Trophoblast cell (in vitro differentiated cells and primary cell): ENCODE measurements at regions not wholly inside any gene's neighbourhood (a gene's known extent, or its start where the extent isn't known, plus 50 kb on each side); places are given as distances from the start of the nearest gene placed in this dataset.

Experiments
- DNase-seq, 2 donors: peaks; one replicate each; pipeline ENCODE4 v3.0.0-alpha.2; 2016
- H2AFZ ChIP-seq: 2 replicates; pipeline ENCODE4 v1.6.1; 2013; ENCODE audit warnings: low read length, moderate library complexity, mild to moderate bottlenecking; ENCODE audit not compliant: insufficient read depth, poor library complexity
- H2AK5ac ChIP-seq: 2 replicates; pipeline ENCODE4 v1.6.1; 2013; ENCODE audit warnings: mild to moderate bottlenecking, low read length
- H2BK120ac ChIP-seq: 2 replicates; pipeline ENCODE4 v1.6.1; 2013; ENCODE audit warnings: low read length, mild to moderate bottlenecking, moderate library complexity; ENCODE audit not compliant: insufficient read depth, poor library complexity
- H2BK12ac ChIP-seq: 2 replicates; pipeline ENCODE4 v1.6.1; 2013; ENCODE audit warnings: mild to moderate bottlenecking, low read length, moderate library complexity
- H2BK5ac ChIP-seq: 2 replicates; pipeline ENCODE4 v1.6.1; 2013; ENCODE audit warnings: low read length, low read depth, moderate library complexity, mild to moderate bottlenecking; ENCODE audit not compliant: poor library complexity
- H3K14ac ChIP-seq: 2 replicates; pipeline ENCODE4 v1.6.1; 2013; ENCODE audit warnings: mild to moderate bottlenecking, low read length
- H3K18ac ChIP-seq: 2 replicates; pipeline ENCODE4 v1.6.1; 2013; ENCODE audit warnings: mild to moderate bottlenecking, low read length
- H3K23ac ChIP-seq: 2 replicates; pipeline ENCODE4 v1.6.1; 2013; ENCODE audit warnings: low read length
- H3K27ac ChIP-seq: 2 replicates; pipeline ENCODE4 v1.5.1; 2013; ENCODE audit warnings: low read depth, mild to moderate bottlenecking, inconsistent platforms, low read length, moderate library complexity
- H3K27me3 ChIP-seq: 2 replicates; pipeline ENCODE4 v1.6.1; 2013; ENCODE audit warnings: inconsistent platforms, mild to moderate bottlenecking, low read length, moderate library complexity; ENCODE audit not compliant: insufficient read depth
- H3K36me3 ChIP-seq, 2 experiments: 1 replicate in 1 of 2; 2 replicates in 1 of 2; pipeline ENCODE4 v1.6.1; 2013; ENCODE audit warnings: low read length in 2 of 2, mild to moderate bottlenecking in 2 of 2, moderate library complexity in 1 of 2; ENCODE audit not compliant: insufficient read depth in 2 of 2, control insufficient read depth in 1 of 2
- H3K4ac ChIP-seq: 2 replicates; pipeline ENCODE4 v1.6.1; 2013; ENCODE audit warnings: low read depth, mild to moderate bottlenecking, low read length, moderate library complexity
- H3K4me1 ChIP-seq, 2 experiments: 1 replicate in 1 of 2; 2 replicates in 1 of 2; pipeline ENCODE4 v1.6.1; 2013; ENCODE audit warnings: low read length in 2 of 2, mild to moderate bottlenecking in 2 of 2, moderate library complexity in 1 of 2; ENCODE audit not compliant: insufficient read depth in 2 of 2, control insufficient read depth in 1 of 2
- H3K4me2 ChIP-seq: 2 replicates; pipeline ENCODE4 v1.6.1; 2013; ENCODE audit warnings: inconsistent platforms, mild to moderate bottlenecking, low read length, moderate library complexity
- H3K4me3 ChIP-seq: 2 replicates; pipeline ENCODE4 v1.5.1; 2013; ENCODE audit warnings: mild to moderate bottlenecking, low read depth, low read length, inconsistent platforms
- H3K79me1 ChIP-seq: one replicate; pipeline ENCODE4 v1.6.1; 2013; ENCODE audit warnings: low read length
- H3K79me2 ChIP-seq: 2 replicates; pipeline ENCODE4 v1.6.1; 2013; ENCODE audit warnings: low read length, mild to moderate bottlenecking; ENCODE audit not compliant: control insufficient read depth, insufficient read depth, poor library complexity
- H3K9ac ChIP-seq: 2 replicates; pipeline ENCODE4 v1.6.1; 2013; ENCODE audit warnings: mild to moderate bottlenecking, low read length
- H3K9me3 ChIP-seq: 2 replicates; pipeline ENCODE4 v1.6.1; 2013; ENCODE audit warnings: low read depth, mild to moderate bottlenecking, control low read depth, inconsistent platforms, low read length; ENCODE audit not compliant: insufficient read depth
- H4K12ac ChIP-seq: 2 replicates; pipeline ENCODE4 v1.6.1; 2013; ENCODE audit warnings: low read depth, mild to moderate bottlenecking, low read length, moderate library complexity
- H4K8ac ChIP-seq: 2 replicates; pipeline ENCODE4 v1.6.1; 2013; ENCODE audit warnings: low read depth, mild to moderate bottlenecking, low read length, moderate library complexity
- H4K91ac ChIP-seq: one replicate; pipeline ENCODE4 v1.6.1; 2013; ENCODE audit warnings: low read depth, mild to moderate bottlenecking, low read length, moderate library complexity
- WGBS: extraction: QIAGEN DNeasy Blood & Tissue Kit; methylation state at CpG from one replicate; pipeline ENCODE4 v1.1.7; 2013; ENCODE audit warnings: missing lambda C conversion rate; ENCODE audit not compliant: insufficient read length, insufficient coverage; ENCODE audit errors: extremely low coverage; 5-methylcytosine and 5-hydroxymethylcytosine counted together

- peaks cover 0 to 9% of the 10 kb centered on the region in 2 experiments for H3K4me1 ChIP-seq
- H3K36me3 ChIP-seq, result no peaks in the 10 kb centered on the region
- no peak overlapping the region for H2BK120ac ChIP-seq
- H2AFZ ChIP-seq, result no peak overlapping the region
- no peak overlapping the region for H4K12ac ChIP-seq
- H3K23ac ChIP-seq, result no peak overlapping the region
- no peak overlapping the region for H3K14ac ChIP-seq
- no peak overlapping the region for H4K8ac ChIP-seq
- H3K79me2 ChIP-seq, result no peaks in the 10 kb centered on the region
- no peak overlapping the region for H3K4ac ChIP-seq
- no peak overlapping the region for H3K9ac ChIP-seq
- no peaks in the 10 kb centered on the region for H3K9me3 ChIP-seq
- no peak overlapping the region for H3K4me3 ChIP-seq
- no peak overlapping the region for H3K27ac ChIP-seq
- H2BK5ac ChIP-seq, result no peak overlapping the region
- H3K4me2 ChIP-seq, result no peak overlapping the region
- H3K27me3 ChIP-seq, result no peaks in the 10 kb centered on the region
- peaks cover 4% of the 10 kb centered on the region for H3K79me1 ChIP-seq
- WGBS, result no CpG with 5 or more reads among the region's 2 CpGs
- no peak for DNase-seq
- no peak overlapping the region for H2BK12ac ChIP-seq
- H4K91ac ChIP-seq, result peak overlapping the region; percentile 22
- no peak overlapping the region for H2AK5ac ChIP-seq
- peak overlapping the region; percentile 26 for H3K18ac ChIP-seq
Measured at GRCh38 chr2:39503277-39503676, 66.2 kb upstream of the MAP4K3 start.

GRCh38 chr2:39504790-39505335 is 67.8 kb upstream of the MAP4K3 start:
- peaks cover 4% of the 10 kb centered on the region for H3K79me1 ChIP-seq
- no peak overlapping the region for H3K18ac ChIP-seq
- peak overlapping the region; percentile 11 for H3K27ac ChIP-seq
- peak; percentile 46 to 81 for DNase-seq
- no peaks in the 10 kb centered on the region for H3K27me3 ChIP-seq
- H4K12ac ChIP-seq, result no peak overlapping the region
- no peak overlapping the region for H2AFZ ChIP-seq
- H3K23ac ChIP-seq, result no peak overlapping the region
- H3K9me3 ChIP-seq, result no peaks in the 10 kb centered on the region
- H3K9ac ChIP-seq, result no peak overlapping the region
- no CpG with 5 or more reads among the region's 5 CpGs for WGBS
- no peak overlapping the region for H2BK12ac ChIP-seq
- no peak overlapping the region for H3K4me3 ChIP-seq
- no peak overlapping the region for H3K4ac ChIP-seq
- no peak overlapping the region for H4K91ac ChIP-seq
- no peaks in the 10 kb centered on the region for H3K79me2 ChIP-seq
- H3K36me3 ChIP-seq, result no peaks in the 10 kb centered on the region
- no peak overlapping the region for H4K8ac ChIP-seq
- peak overlapping the region; percentile 14 for H3K4me2 ChIP-seq
- no peak overlapping the region for H3K14ac ChIP-seq
- H3K4me1 ChIP-seq, result peaks cover 0 to 9% of the 10 kb centered on the region in 2 experiments
- H2BK5ac ChIP-seq, result no peak overlapping the region
- peak overlapping the region; percentile 2 for H2BK120ac ChIP-seq
- H2AK5ac ChIP-seq, result no peak overlapping the region

GRCh38 chr2:39506215-39506614 is 69.1 kb upstream of the MAP4K3 start:
- no peak overlapping the region for H3K14ac ChIP-seq
- no peak overlapping the region for H3K4me2 ChIP-seq
- H3K4ac ChIP-seq, result no peak overlapping the region
- H3K27me3 ChIP-seq, result no peaks in the 10 kb centered on the region
- H2BK120ac ChIP-seq, result no peak overlapping the region
- no peak overlapping the region for H4K8ac ChIP-seq
- no peak overlapping the region for H3K18ac ChIP-seq
- no peak overlapping the region for H2BK12ac ChIP-seq
- no peaks in the 10 kb centered on the region for H3K36me3 ChIP-seq
- no peaks in the 10 kb centered on the region for H3K79me2 ChIP-seq
- no peaks in the 10 kb centered on the region for H3K9me3 ChIP-seq
- H3K9ac ChIP-seq, result no peak overlapping the region
- H3K4me3 ChIP-seq, result no peak overlapping the region
- no peak overlapping the region for H3K27ac ChIP-seq
- peaks cover under 1 to 10% of the 10 kb centered on the region in 2 experiments for H3K4me1 ChIP-seq
- no peak overlapping the region for H3K23ac ChIP-seq
- H2AK5ac ChIP-seq, result no peak overlapping the region
- WGBS, result no CpG with 5 or more reads among the region's 2 CpGs
- no peak overlapping the region for H2BK5ac ChIP-seq
- H4K12ac ChIP-seq, result no peak overlapping the region
- H2AFZ ChIP-seq, result no peak overlapping the region
- no peak for DNase-seq
- no peak overlapping the region for H4K91ac ChIP-seq
- H3K79me1 ChIP-seq, result peaks cover 4% of the 10 kb centered on the region

GRCh38 chr2:39508198-39508597 is 71.1 kb upstream of the MAP4K3 start:
- no CpG with 5 or more reads among the region's 4 CpGs for WGBS
- H3K27ac ChIP-seq, result no peak overlapping the region
- H2BK5ac ChIP-seq, result no peak overlapping the region
- H3K79me1 ChIP-seq, result peaks cover 8% of the 10 kb centered on the region
- H2AFZ ChIP-seq, result no peak overlapping the region
- no peak overlapping the region for H2BK12ac ChIP-seq
- no peak overlapping the region for H3K4ac ChIP-seq
- H2AK5ac ChIP-seq, result no peak overlapping the region
- H3K18ac ChIP-seq, result no peak overlapping the region
- H4K12ac ChIP-seq, result no peak overlapping the region
- H3K23ac ChIP-seq, result no peak overlapping the region
- H4K8ac ChIP-seq, result no peak overlapping the region
- H3K4me2 ChIP-seq, result no peak overlapping the region
- no peaks in the 10 kb centered on the region for H3K79me2 ChIP-seq
- H4K91ac ChIP-seq, result no peak overlapping the region
- DNase-seq, result no peak
- H3K9me3 ChIP-seq, result no peaks in the 10 kb centered on the region
- no peak overlapping the region for H3K4me3 ChIP-seq
- H3K9ac ChIP-seq, result no peak overlapping the region
- no peaks in the 10 kb centered on the region for H3K27me3 ChIP-seq
- no peak overlapping the region for H2BK120ac ChIP-seq
- H3K14ac ChIP-seq, result no peak overlapping the region
- peaks cover 5 to 23% of the 10 kb centered on the region in 2 experiments for H3K4me1 ChIP-seq
- H3K36me3 ChIP-seq, result no peaks in the 10 kb centered on the region
